Subcutaneous abdominal adipose tissue (tissue), 5 donors: ENCODE measurements at regions not wholly inside any gene's neighbourhood (a gene's known extent, or its start where the extent isn't known, plus 50 kb on each side); places are given as distances from the start of the nearest gene placed in this dataset.

ENCODE experiments used
- H3K27ac ChIP-seq: one replicate; pipeline ENCODE4 v1.7.0; 2013; ENCODE audit warnings: low read depth, mild to moderate bottlenecking, inconsistent platforms, low read length, moderate library complexity
- H3K27me3 ChIP-seq, 5 donors: one replicate each; pipeline ENCODE4 v1.7.0; 2013; ENCODE audit warnings: low read length in 5 of 5, inconsistent platforms in 1 of 5; ENCODE audit not compliant: control insufficient read depth in 5 of 5, insufficient read depth in 4 of 5
- H3K36me3 ChIP-seq, 5 donors: one replicate each; pipeline ENCODE4 v1.7.0; 2013; ENCODE audit warnings: low read length in 5 of 5; ENCODE audit not compliant: control insufficient read depth in 5 of 5, insufficient read depth in 5 of 5
- H3K4me1 ChIP-seq, 5 donors: one replicate each; pipeline ENCODE4 v1.7.0; 2013; ENCODE audit warnings: low read length in 5 of 5, mild to moderate bottlenecking in 3 of 5, moderate library complexity in 1 of 5; ENCODE audit not compliant: control insufficient read depth in 5 of 5, insufficient read depth in 5 of 5
- H3K4me3 ChIP-seq, 5 donors: one replicate each; pipeline ENCODE4 v1.7.0; 2013; ENCODE audit warnings: low read length in 5 of 5, low read depth in 1 of 5
- H3K9ac ChIP-seq, 5 donors: one replicate each; pipeline ENCODE4 v1.7.0; 2013; ENCODE audit warnings: low read length in 5 of 5, mild to moderate bottlenecking in 4 of 5, moderate library complexity in 3 of 5
- H3K9me3 ChIP-seq, 5 donors: one replicate each; pipeline ENCODE4 v1.7.0; 2013; ENCODE audit warnings: low read length in 5 of 5; ENCODE audit not compliant: control insufficient read depth in 5 of 5
- donor health status: healthy.
- donor health status: healthy.
- donor health status: healthy.
- donor health status: healthy.
- donor health status: healthy.

- no peaks in the 10 kb centered on the region for H3K4me1 ChIP-seq
- peaks cover 3 to 13% (median 12%) of the 10 kb centered on the region in 5 donors for H3K9me3 ChIP-seq
- H3K27me3 ChIP-seq: peaks cover 0 to 7% (median 0%) of the 10 kb centered on the region in 5 donors
- H3K27ac ChIP-seq: no peak overlapping the region
- no peak overlapping the region for H3K4me3 ChIP-seq
- no peak overlapping the region for H3K9ac ChIP-seq
- H3K36me3 ChIP-seq: no peaks in the 10 kb centered on the region
Observed at GRCh38 chr1:4546911-4547310, 107.5 kb upstream of the AJAP1 start.

- no peaks in the 10 kb centered on the region for H3K4me1 ChIP-seq
- H3K9ac ChIP-seq: no peak overlapping the region
- H3K27ac ChIP-seq: no peak overlapping the region
- H3K27me3 ChIP-seq: peaks cover 0 to 7% (median 0%) of the 10 kb centered on the region in 5 donors
- H3K9me3 ChIP-seq: peaks cover 0 to 2% (median 0%) of the 10 kb centered on the region in 5 donors
- no peaks in the 10 kb centered on the region for H3K36me3 ChIP-seq
- no peak overlapping the region for H3K4me3 ChIP-seq
Observed at GRCh38 chr1:4549930-4550329, 104.5 kb upstream of the AJAP1 start.

- peaks cover 0 to 2% (median 0%) of the 10 kb centered on the region in 5 donors for H3K9me3 ChIP-seq
- H3K9ac ChIP-seq: no peak overlapping the region
- no peak overlapping the region for H3K27ac ChIP-seq
- H3K36me3 ChIP-seq: no peaks in the 10 kb centered on the region
- H3K27me3 ChIP-seq: peaks cover 0 to 6% (median 0%) of the 10 kb centered on the region in 5 donors
- H3K4me1 ChIP-seq: no peaks in the 10 kb centered on the region
- H3K4me3 ChIP-seq: no peak overlapping the region
Observed at GRCh38 chr1:4550941-4551340, 103.5 kb upstream of the AJAP1 start.

- Histone ChIP-seq H3K27me3 (peaks cover 0 to 6% (median 0%) of the 10 kb centered on the region in 5 donors), H3K4me1 (no peaks in the 10 kb centered on the region), H3K9ac (no peak overlapping the region), H3K27ac (no peak overlapping the region), H3K36me3 (no peaks in the 10 kb centered on the region), H3K9me3 (peaks cover 0 to 2% (median 0%) of the 10 kb centered on the region in 5 donors), H3K4me3 (no peak overlapping the region)
Observed at GRCh38 chr1:4551706-4552105, 102.7 kb upstream of the AJAP1 start.

- H3K36me3 ChIP-seq: no peaks in the 10 kb centered on the region
- peaks cover 0 to 6% (median 0%) of the 10 kb centered on the region in 5 donors for H3K27me3 ChIP-seq
- peaks cover 0 to 2% (median 0%) of the 10 kb centered on the region in 5 donors for H3K9me3 ChIP-seq
- no peak overlapping the region for H3K9ac ChIP-seq
- no peaks in the 10 kb centered on the region for H3K4me1 ChIP-seq
- H3K4me3 ChIP-seq: no peak overlapping the region
- no peak overlapping the region for H3K27ac ChIP-seq
Observed at GRCh38 chr1:4553761-4554160, 100.6 kb upstream of the AJAP1 start.

GRCh38 chr1:4554271-4554865, 100.0 kb upstream of the AJAP1 start:
- Histone ChIP-seq H3K4me3 (no peak overlapping the region), H3K9me3 (peaks cover 0 to 5% (median 0%) of the 10 kb centered on the region in 5 donors), H3K9ac (no peak overlapping the region), H3K36me3 (no peaks in the 10 kb centered on the region), H3K4me1 (no peaks in the 10 kb centered on the region), H3K27ac (no peak overlapping the region), H3K27me3 (peaks cover 0 to 9% (median 0%) of the 10 kb centered on the region in 5 donors)

- no peaks in the 10 kb centered on the region for H3K36me3 ChIP-seq
- no peak overlapping the region for H3K27ac ChIP-seq
- no peaks in the 10 kb centered on the region for H3K4me1 ChIP-seq
- H3K4me3 ChIP-seq: no peak overlapping the region
- peaks cover 0 to 3% (median 0%) of the 10 kb centered on the region in 5 donors for H3K9me3 ChIP-seq
- H3K9ac ChIP-seq: no peak overlapping the region
- H3K27me3 ChIP-seq: peaks cover 0 to 14% (median 4%) of the 10 kb centered on the region in 5 donors
Observed at GRCh38 chr1:4557949-4558348, 96.5 kb upstream of the AJAP1 start.

GRCh38 chr1:4561205-4561604, 93.2 kb upstream of the AJAP1 start:
- no peaks in the 10 kb centered on the region for H3K36me3 ChIP-seq
- no peak overlapping the region for H3K4me3 ChIP-seq
- H3K9ac ChIP-seq: no peak overlapping the region
- H3K9me3 ChIP-seq: peaks cover 0 to 3% (median 0%) of the 10 kb centered on the region in 5 donors
- H3K27me3 ChIP-seq: peaks cover 0 to 18% (median 12%) of the 10 kb centered on the region in 5 donors
- no peaks in the 10 kb centered on the region for H3K4me1 ChIP-seq
- H3K27ac ChIP-seq: no peak overlapping the region

GRCh38 chr1:4562321-4562720, 92.1 kb upstream of the AJAP1 start:
- Histone ChIP-seq H3K27me3 (peaks cover 0 to 18% (median 12%) of the 10 kb centered on the region in 5 donors), H3K9me3 (peaks cover 0 to 3% (median 0%) of the 10 kb centered on the region in 5 donors), H3K4me3 (no peak overlapping the region), H3K27ac (no peak overlapping the region), H3K36me3 (no peaks in the 10 kb centered on the region), H3K9ac (no peak overlapping the region), H3K4me1 (no peaks in the 10 kb centered on the region)

- H3K36me3 ChIP-seq: no peaks in the 10 kb centered on the region
- no peak overlapping the region for H3K4me3 ChIP-seq
- H3K27ac ChIP-seq: no peak overlapping the region
- H3K27me3 ChIP-seq: peaks cover 0 to 18% (median 12%) of the 10 kb centered on the region in 5 donors
- H3K9ac ChIP-seq: no peak overlapping the region
- H3K4me1 ChIP-seq: no peaks in the 10 kb centered on the region
- peaks cover 0 to 3% (median 0%) of the 10 kb centered on the region in 5 donors for H3K9me3 ChIP-seq
Observed at GRCh38 chr1:4563586-4563985, 90.8 kb upstream of the AJAP1 start.
